WTC11 (cell line): ENCODE measurements at regions not wholly inside any gene's neighbourhood (a gene's known extent, or its start where the extent isn't known, plus 50 kb on each side); places are given as distances from the start of the nearest gene placed in this dataset.

ENCODE experiments used
- ATAC-seq: fragments of 200-7000 bp; cut with Tn5 transposase; 2 replicates; pipeline ENCODE4 v1.10.0; 2021; ENCODE audit warnings: mild to moderate bottlenecking, moderate library complexity
- CTCF ChIA-PET: fragments of 300-600 bp; sonication (Branson Sonifier 250); formaldehyde crosslinking; loops from one replicate; lab custom pipeline; 2021; ENCODE audit warnings: antibody characterized with exemption; lab: Charles Lee
- POLR2A ChIA-PET: fragments of 350-600 bp; sonication (Branson Sonifier 250); formaldehyde crosslinking; loops from one replicate; lab custom pipeline; 2021; ENCODE audit warnings: antibody characterized with exemption; lab: Charles Lee
- DNase-seq: peaks from one replicate; pipeline ENCODE4 v3.0.0; 2021; ENCODE audit warnings: low spot score
- H3K27ac Mint-ChIP-seq: 2 replicates; pipeline ENCODE4 v1.8.0; 2021; ENCODE audit warnings: mixed read lengths
- H3K27me3 Mint-ChIP-seq: 2 replicates; pipeline ENCODE4 v1.8.0; 2021; ENCODE audit warnings: low read depth, mild to moderate bottlenecking, moderate library complexity, mixed read lengths
- H3K36me3 Mint-ChIP-seq: 2 replicates; pipeline ENCODE4 v1.8.0; 2021; ENCODE audit warnings: mixed read lengths
- H3K4me1 Mint-ChIP-seq: 2 replicates; pipeline ENCODE4 v1.8.0; 2022; ENCODE audit warnings: mixed read lengths
- H3K4me3 Mint-ChIP-seq: 2 replicates; pipeline ENCODE4 v1.8.0; 2021; ENCODE audit warnings: mild to moderate bottlenecking, moderate library complexity, mixed read lengths
- H3K9me3 Mint-ChIP-seq: 2 replicates; pipeline ENCODE4 v1.8.0; 2021; ENCODE audit warnings: mixed read lengths
- ATF1 ChIP-seq: sonication (generic); formaldehyde crosslinking; IDR thresholded peaks from 2 replicates; pipeline ENCODE4 v1.8.1; 2023; ENCODE audit warnings: mild to moderate bottlenecking, moderate library complexity, missing genetic modification reagents
- CREM ChIP-seq: sonication (generic); formaldehyde crosslinking; IDR thresholded peaks from 2 replicates; pipeline ENCODE4 v1.8.1; 2022; ENCODE audit warnings: mild to moderate bottlenecking, missing genetic modification reagents, moderate library complexity
- ELF4 ChIP-seq: sonication (generic); formaldehyde crosslinking; IDR thresholded peaks from 2 replicates; pipeline ENCODE4 v1.8.1; 2022; ENCODE audit warnings: low read depth, mild to moderate bottlenecking, moderate library complexity, missing genetic modification reagents
- ETV6 ChIP-seq: sonication (generic); formaldehyde crosslinking; IDR thresholded peaks from 2 replicates; pipeline ENCODE4 v1.8.1; 2022; ENCODE audit warnings: mild to moderate bottlenecking, missing genetic modification reagents
- GRHL2 ChIP-seq: fragments of 250-450 bp; sonication (Bioruptor Pico); IDR thresholded peaks from 2 replicates; pipeline ENCODE4 v1.8.0; 2022; ENCODE audit warnings: mild to moderate bottlenecking, moderate library complexity; ENCODE audit not compliant: insufficient replicate concordance, severe bottlenecking
- HMGA2 ChIP-seq: fragments of 250-450 bp; sonication (Bioruptor Pico); IDR thresholded peaks from 2 replicates; pipeline ENCODE4 v1.4.0; 2021; ENCODE audit warnings: mild to moderate bottlenecking, moderate library complexity
- MXD4 ChIP-seq: fragments of 250-450 bp; sonication (Bioruptor Pico); IDR thresholded peaks from 2 replicates; pipeline ENCODE4 v1.8.0; 2021; ENCODE audit warnings: mild to moderate bottlenecking, moderate library complexity, borderline replicate concordance
- SMAD4 ChIP-seq: sonication (generic); formaldehyde crosslinking; IDR thresholded peaks from 2 replicates; pipeline ENCODE4 v1.8.0; 2022; ENCODE audit warnings: mild to moderate bottlenecking, missing genetic modification reagents
- TEAD1 ChIP-seq: sonication (generic); formaldehyde crosslinking; IDR thresholded peaks from 2 replicates; pipeline ENCODE4 v1.8.0; 2022; ENCODE audit warnings: mild to moderate bottlenecking, missing genetic modification reagents
- TP53 ChIP-seq: sonication (generic); formaldehyde crosslinking; IDR thresholded peaks from 2 replicates; pipeline ENCODE4 v1.8.1; 2023; ENCODE audit warnings: mild to moderate bottlenecking, missing genetic modification reagents
- ZNF219 ChIP-seq: sonication (generic); formaldehyde crosslinking; IDR thresholded peaks from 2 replicates; pipeline ENCODE4 v1.8.0; 2023; ENCODE audit warnings: missing genetic modification reagents, mild to moderate bottlenecking, borderline replicate concordance
- ZNF671 ChIP-seq: fragments of 250-450 bp; sonication (Bioruptor Pico); IDR thresholded peaks from 2 replicates; pipeline ENCODE4 v1.8.0; 2021; ENCODE audit warnings: mild to moderate bottlenecking
- TF ChIP-seq, protein P1 (sequence below): sonication (generic); formaldehyde crosslinking; IDR thresholded peaks from 2 replicates; pipeline ENCODE4 v1.8.0; 2023; ENCODE audit warnings: missing genetic modification reagents
- TF ChIP-seq, protein P2 (sequence below): sonication (generic); formaldehyde crosslinking; IDR thresholded peaks from 2 replicates; pipeline ENCODE4 v1.8.0; 2023; ENCODE audit warnings: mild to moderate bottlenecking, missing genetic modification reagents
- TF ChIP-seq, protein P3 (sequence below): sonication (generic); formaldehyde crosslinking; IDR thresholded peaks from 2 replicates; pipeline ENCODE4 v1.8.0; 2023; ENCODE audit warnings: missing genetic modification reagents, mild to moderate bottlenecking, borderline replicate concordance
- TF ChIP-seq, protein P4 (sequence below): fragments of 250-450 bp; sonication (Bioruptor Pico); IDR thresholded peaks from 2 replicates; pipeline ENCODE4 v1.9.0; 2021; ENCODE audit warnings: mild to moderate bottlenecking
- TF ChIP-seq, protein P5 (sequence below): sonication (generic); formaldehyde crosslinking; IDR thresholded peaks from 2 replicates; pipeline ENCODE4 v1.8.1; 2022; ENCODE audit warnings: low read depth, missing genetic modification reagents, borderline replicate concordance
- TF ChIP-seq, protein P6 (sequence below): sonication (generic); formaldehyde crosslinking; IDR thresholded peaks from 2 replicates; pipeline ENCODE4 v1.8.1; 2023; ENCODE audit warnings: mild to moderate bottlenecking, missing genetic modification reagents
- TF ChIP-seq, protein P7 (sequence below): sonication (generic); formaldehyde crosslinking; IDR thresholded peaks from 2 replicates; pipeline ENCODE4 v1.8.0; 2022; ENCODE audit warnings: mild to moderate bottlenecking, missing genetic modification reagents

DNA sequence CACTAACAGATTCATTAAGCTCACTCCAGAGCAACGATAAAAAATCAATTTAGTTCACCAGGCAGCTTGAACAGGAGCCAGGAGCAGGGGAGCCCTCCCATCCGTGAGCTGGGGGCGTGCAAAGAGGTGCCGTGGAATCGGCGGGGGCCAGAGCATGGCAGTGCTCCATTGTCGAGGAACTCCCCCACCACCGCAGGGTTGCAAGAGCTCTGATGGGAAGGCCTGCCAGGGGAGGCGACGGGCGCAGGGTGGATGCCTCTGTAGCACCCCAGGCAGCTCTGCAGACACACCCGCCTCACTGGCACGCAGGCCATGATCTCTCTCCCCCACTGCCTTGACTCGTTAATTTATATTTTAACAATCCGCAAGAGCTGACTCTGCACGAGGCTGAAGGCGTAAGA lies 433.2 kb downstream of the MIAT start:
- POLR2A ChIA-PET, result no interaction called here
- no peaks in the 10 kb centered on the region for H3K36me3 Mint-ChIP-seq
- no peaks in the 10 kb centered on the region; the same call in 1 of the 2 replicates for H3K27me3 Mint-ChIP-seq
- ATAC-seq (no peak), DNase-seq (no peak)
- H3K4me3 Mint-ChIP-seq, result no peak overlapping the region
- H3K9me3 Mint-ChIP-seq, result no peaks in the 10 kb centered on the region
- no peak for TF ChIP-seq ATF1 (CRISPR knock-in tag)
- TF ChIP-seq ZNF671 (CRISPR knock-in tag), result no peak
- TF ChIP-seq, protein P1, sequence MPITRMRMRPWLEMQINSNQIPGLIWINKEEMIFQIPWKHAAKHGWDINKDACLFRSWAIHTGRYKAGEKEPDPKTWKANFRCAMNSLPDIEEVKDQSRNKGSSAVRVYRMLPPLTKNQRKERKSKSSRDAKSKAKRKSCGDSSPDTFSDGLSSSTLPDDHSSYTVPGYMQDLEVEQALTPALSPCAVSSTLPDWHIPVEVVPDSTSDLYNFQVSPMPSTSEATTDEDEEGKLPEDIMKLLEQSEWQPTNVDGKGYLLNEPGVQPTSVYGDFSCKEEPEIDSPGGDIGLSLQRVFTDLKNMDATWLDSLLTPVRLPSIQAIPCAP (CRISPR knock-in tag), result no peak
- TF ChIP-seq, protein P2, sequence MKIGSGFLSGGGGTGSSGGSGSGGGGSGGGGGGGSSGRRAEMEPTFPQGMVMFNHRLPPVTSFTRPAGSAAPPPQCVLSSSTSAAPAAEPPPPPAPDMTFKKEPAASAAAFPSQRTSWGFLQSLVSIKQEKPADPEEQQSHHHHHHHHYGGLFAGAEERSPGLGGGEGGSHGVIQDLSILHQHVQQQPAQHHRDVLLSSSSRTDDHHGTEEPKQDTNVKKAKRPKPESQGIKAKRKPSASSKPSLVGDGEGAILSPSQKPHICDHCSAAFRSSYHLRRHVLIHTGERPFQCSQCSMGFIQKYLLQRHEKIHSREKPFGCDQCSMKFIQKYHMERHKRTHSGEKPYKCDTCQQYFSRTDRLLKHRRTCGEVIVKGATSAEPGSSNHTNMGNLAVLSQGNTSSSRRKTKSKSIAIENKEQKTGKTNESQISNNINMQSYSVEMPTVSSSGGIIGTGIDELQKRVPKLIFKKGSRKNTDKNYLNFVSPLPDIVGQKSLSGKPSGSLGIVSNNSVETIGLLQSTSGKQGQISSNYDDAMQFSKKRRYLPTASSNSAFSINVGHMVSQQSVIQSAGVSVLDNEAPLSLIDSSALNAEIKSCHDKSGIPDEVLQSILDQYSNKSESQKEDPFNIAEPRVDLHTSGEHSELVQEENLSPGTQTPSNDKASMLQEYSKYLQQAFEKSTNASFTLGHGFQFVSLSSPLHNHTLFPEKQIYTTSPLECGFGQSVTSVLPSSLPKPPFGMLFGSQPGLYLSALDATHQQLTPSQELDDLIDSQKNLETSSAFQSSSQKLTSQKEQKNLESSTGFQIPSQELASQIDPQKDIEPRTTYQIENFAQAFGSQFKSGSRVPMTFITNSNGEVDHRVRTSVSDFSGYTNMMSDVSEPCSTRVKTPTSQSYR (CRISPR knock-in tag), result no peak
- no peak for TF ChIP-seq CREM
- TF ChIP-seq ZNF219 (CRISPR knock-in tag), result no peak
- no peak for TF ChIP-seq TP53
- no peak for TF ChIP-seq SMAD4
- no peak for TF ChIP-seq ETV6 (CRISPR knock-in tag)
- TF ChIP-seq, protein P3, sequence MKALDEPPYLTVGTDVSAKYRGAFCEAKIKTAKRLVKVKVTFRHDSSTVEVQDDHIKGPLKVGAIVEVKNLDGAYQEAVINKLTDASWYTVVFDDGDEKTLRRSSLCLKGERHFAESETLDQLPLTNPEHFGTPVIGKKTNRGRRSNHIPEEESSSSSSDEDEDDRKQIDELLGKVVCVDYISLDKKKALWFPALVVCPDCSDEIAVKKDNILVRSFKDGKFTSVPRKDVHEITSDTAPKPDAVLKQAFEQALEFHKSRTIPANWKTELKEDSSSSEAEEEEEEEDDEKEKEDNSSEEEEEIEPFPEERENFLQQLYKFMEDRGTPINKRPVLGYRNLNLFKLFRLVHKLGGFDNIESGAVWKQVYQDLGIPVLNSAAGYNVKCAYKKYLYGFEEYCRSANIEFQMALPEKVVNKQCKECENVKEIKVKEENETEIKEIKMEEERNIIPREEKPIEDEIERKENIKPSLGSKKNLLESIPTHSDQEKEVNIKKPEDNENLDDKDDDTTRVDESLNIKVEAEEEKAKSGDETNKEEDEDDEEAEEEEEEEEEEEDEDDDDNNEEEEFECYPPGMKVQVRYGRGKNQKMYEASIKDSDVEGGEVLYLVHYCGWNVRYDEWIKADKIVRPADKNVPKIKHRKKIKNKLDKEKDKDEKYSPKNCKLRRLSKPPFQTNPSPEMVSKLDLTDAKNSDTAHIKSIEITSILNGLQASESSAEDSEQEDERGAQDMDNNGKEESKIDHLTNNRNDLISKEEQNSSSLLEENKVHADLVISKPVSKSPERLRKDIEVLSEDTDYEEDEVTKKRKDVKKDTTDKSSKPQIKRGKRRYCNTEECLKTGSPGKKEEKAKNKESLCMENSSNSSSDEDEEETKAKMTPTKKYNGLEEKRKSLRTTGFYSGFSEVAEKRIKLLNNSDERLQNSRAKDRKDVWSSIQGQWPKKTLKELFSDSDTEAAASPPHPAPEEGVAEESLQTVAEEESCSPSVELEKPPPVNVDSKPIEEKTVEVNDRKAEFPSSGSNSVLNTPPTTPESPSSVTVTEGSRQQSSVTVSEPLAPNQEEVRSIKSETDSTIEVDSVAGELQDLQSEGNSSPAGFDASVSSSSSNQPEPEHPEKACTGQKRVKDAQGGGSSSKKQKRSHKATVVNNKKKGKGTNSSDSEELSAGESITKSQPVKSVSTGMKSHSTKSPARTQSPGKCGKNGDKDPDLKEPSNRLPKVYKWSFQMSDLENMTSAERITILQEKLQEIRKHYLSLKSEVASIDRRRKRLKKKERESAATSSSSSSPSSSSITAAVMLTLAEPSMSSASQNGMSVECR (CRISPR knock-in tag), result no peak
- CTCF ChIA-PET, result interaction anchor here (1.0 kb wide), 1 partner anchor 58 kb away, joined by 3 read pairs; no protein-coding TSS in a partner anchor
- no peak overlapping the region for H3K27ac Mint-ChIP-seq
- peaks cover 11% of the 10 kb centered on the region for H3K4me1 Mint-ChIP-seq

DNA sequence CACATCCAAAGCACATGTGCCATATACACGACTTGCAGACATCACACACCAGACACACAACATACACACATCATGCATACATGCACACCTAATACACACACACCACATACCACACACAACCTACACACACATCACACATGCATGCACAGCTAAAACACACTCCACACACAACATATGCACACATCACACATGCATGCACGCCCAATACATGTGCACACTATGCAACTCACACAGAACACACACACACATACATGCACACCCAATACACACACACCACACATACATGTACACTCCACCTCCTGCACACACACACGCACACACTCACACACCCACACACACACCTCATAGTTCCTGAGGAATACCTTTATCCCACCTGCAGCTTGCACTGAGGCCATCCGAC lies 436.0 kb downstream of the MIAT start:
- ATAC-seq, result no peak
- H3K4me3 Mint-ChIP-seq, result no peak overlapping the region
- no peak overlapping the region for H3K27ac Mint-ChIP-seq
- ChIA-PET CTCF (no interaction called here), POLR2A (no interaction called here)
- H3K4me1 Mint-ChIP-seq, result no peaks in the 10 kb centered on the region
- DNase-seq, result no peak
- no peaks in the 10 kb centered on the region for H3K9me3 Mint-ChIP-seq
- H3K27me3 Mint-ChIP-seq, result no peaks in the 10 kb centered on the region
- H3K36me3 Mint-ChIP-seq, result no peaks in the 10 kb centered on the region
- TF ChIP-seq TEAD1 (CRISPR knock-in tag), result no peak
- TF ChIP-seq ATF1 (CRISPR knock-in tag), result no peak
- TF ChIP-seq HMGA2, result no peak
- TF ChIP-seq, protein P4, sequence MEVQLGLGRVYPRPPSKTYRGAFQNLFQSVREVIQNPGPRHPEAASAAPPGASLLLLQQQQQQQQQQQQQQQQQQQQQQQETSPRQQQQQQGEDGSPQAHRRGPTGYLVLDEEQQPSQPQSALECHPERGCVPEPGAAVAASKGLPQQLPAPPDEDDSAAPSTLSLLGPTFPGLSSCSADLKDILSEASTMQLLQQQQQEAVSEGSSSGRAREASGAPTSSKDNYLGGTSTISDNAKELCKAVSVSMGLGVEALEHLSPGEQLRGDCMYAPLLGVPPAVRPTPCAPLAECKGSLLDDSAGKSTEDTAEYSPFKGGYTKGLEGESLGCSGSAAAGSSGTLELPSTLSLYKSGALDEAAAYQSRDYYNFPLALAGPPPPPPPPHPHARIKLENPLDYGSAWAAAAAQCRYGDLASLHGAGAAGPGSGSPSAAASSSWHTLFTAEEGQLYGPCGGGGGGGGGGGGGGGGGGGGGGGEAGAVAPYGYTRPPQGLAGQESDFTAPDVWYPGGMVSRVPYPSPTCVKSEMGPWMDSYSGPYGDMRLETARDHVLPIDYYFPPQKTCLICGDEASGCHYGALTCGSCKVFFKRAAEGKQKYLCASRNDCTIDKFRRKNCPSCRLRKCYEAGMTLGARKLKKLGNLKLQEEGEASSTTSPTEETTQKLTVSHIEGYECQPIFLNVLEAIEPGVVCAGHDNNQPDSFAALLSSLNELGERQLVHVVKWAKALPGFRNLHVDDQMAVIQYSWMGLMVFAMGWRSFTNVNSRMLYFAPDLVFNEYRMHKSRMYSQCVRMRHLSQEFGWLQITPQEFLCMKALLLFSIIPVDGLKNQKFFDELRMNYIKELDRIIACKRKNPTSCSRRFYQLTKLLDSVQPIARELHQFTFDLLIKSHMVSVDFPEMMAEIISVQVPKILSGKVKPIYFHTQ (CRISPR knock-in tag), result no peak
- no peak for TF ChIP-seq GRHL2
- TF ChIP-seq MXD4, result no peak
- TF ChIP-seq, protein P5, sequence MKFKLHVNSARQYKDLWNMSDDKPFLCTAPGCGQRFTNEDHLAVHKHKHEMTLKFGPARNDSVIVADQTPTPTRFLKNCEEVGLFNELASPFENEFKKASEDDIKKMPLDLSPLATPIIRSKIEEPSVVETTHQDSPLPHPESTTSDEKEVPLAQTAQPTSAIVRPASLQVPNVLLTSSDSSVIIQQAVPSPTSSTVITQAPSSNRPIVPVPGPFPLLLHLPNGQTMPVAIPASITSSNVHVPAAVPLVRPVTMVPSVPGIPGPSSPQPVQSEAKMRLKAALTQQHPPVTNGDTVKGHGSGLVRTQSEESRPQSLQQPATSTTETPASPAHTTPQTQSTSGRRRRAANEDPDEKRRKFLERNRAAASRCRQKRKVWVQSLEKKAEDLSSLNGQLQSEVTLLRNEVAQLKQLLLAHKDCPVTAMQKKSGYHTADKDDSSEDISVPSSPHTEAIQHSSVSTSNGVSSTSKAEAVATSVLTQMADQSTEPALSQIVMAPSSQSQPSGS (CRISPR knock-in tag), result no peak
- TF ChIP-seq, protein P6, sequence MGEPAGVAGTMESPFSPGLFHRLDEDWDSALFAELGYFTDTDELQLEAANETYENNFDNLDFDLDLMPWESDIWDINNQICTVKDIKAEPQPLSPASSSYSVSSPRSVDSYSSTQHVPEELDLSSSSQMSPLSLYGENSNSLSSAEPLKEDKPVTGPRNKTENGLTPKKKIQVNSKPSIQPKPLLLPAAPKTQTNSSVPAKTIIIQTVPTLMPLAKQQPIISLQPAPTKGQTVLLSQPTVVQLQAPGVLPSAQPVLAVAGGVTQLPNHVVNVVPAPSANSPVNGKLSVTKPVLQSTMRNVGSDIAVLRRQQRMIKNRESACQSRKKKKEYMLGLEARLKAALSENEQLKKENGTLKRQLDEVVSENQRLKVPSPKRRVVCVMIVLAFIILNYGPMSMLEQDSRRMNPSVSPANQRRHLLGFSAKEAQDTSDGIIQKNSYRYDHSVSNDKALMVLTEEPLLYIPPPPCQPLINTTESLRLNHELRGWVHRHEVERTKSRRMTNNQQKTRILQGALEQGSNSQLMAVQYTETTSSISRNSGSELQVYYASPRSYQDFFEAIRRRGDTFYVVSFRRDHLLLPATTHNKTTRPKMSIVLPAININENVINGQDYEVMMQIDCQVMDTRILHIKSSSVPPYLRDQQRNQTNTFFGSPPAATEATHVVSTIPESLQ (CRISPR knock-in tag), result no peak
- TF ChIP-seq, protein P7, sequence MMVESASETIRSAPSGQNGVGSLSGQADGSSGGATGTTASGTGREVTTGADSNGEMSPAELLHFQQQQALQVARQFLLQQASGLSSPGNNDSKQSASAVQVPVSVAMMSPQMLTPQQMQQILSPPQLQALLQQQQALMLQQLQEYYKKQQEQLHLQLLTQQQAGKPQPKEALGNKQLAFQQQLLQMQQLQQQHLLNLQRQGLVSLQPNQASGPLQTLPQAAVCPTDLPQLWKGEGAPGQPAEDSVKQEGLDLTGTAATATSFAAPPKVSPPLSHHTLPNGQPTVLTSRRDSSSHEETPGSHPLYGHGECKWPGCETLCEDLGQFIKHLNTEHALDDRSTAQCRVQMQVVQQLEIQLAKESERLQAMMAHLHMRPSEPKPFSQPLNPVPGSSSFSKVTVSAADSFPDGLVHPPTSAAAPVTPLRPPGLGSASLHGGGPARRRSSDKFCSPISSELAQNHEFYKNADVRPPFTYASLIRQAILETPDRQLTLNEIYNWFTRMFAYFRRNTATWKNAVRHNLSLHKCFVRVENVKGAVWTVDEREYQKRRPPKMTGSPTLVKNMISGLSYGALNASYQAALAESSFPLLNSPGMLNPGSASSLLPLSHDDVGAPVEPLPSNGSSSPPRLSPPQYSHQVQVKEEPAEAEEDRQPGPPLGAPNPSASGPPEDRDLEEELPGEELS (CRISPR knock-in tag), result no peak
- no peak for TF ChIP-seq ELF4 (CRISPR knock-in tag)
- TF ChIP-seq CREM, result no peak
